DLD1 (cell line): ENCODE measurements at regions not wholly inside any gene's neighbourhood (a gene's known extent, or its start where the extent isn't known, plus 50 kb on each side); places are given as distances from the start of the nearest gene placed in this dataset.

Experiments
- in situ Hi-C: cut with HindIII; loops from 2 replicates; pipeline ENCODE4 v1.10.0; 2017; ENCODE audit warnings: low sequenced_read_pairs

DNA sequence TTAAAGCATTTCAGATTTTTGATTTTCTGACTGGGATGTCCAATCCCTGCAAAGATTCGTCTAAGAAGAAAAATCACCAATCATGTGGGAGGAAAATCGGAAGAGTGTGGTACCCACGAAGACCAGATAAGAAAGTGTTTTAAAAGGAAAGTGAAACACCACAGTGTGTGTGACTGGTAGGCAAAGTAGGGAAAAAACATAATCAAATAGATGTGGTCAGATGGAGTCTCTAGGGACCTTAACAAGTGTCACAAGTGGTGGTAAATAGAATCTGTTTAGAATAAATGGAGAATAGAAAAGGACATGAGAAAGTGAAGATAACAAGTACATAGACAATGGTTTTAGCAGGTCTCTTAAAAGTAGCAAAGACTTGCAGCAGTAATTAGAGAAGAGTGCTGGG, 154.6 kb downstream of the SLC30A10 start:
- in situ Hi-C loops: no loop called here

DNA sequence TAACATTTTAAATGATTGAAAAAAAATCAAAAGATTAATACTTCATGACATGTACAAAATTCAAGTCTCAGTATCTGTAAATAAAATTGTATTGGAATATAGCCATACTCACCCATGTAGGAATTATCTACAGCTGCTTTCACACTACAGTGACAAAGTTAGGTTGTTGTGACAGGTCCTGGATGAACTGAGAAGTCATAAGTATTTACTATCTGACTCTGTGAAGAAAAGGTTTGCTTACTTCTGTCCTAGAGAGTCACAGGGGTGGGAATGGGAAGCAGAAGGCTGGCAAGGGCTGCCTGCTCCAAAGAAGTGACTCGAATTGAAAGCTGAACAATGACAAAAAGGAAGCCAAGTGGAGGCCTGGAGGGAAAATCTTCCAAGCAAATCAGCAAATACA, 155.2 kb downstream of the SLC30A10 start:
- in situ Hi-C loops: no loop called here

- in situ Hi-C loops: no loop called here
Observed at GRCh38 chr1:219772265-219773036, 155.9 kb downstream of the SLC30A10 start.

DNA sequence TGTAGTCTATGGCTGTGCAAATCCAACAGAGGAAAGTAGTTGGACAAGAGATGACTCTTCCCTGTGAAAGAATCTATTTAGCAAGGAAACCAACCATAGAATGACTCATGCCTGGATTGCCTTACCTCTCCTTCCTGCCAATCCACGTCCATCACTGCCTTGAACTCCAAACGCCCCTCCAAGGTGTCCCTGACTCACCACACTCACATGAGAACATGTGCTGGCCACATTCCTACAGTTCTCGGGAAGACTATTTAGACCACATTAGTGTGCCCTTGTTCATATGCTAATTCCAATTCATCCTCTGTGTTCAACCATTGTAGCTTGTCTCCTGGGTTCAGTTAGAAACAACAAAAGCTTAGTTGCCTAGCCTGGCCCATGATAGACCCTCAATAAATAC, 157.3 kb downstream of the SLC30A10 start:
- in situ Hi-C loops: no loop called here

DNA sequence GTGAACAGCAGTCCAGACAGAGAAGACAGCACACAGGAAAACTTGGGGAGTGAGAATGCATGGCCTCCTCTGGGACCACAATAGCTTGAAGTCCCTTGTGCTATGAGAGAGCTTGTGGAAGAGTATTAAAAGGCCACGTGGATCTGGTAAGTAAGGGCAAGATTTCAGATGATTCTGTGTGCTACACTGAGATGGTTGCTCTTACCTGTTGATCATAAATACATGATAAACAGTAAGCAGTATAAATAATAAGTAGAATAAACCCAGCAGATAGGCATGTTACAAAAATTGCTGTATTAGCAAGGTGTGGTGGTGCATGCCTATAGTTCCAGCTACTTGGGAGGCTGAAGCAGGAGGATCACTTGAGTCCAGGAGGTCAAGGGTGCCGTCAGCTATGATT, 150.4 kb upstream of the ZC3H11B start:
- in situ Hi-C loops: no loop called here

GRCh38 chr1:219761208-219761860, 148.4 kb upstream of the ZC3H11B start:
- in situ Hi-C loops: no loop called here

GRCh38 chr1:219759095-219759494, 146.2 kb upstream of the ZC3H11B start:
- in situ Hi-C loops: loop anchor here (10.0 kb wide), 1 partner anchor 94 kb away; no protein-coding TSS in a partner anchor

GRCh38 chr1:219757890-219758289, 145.0 kb upstream of the ZC3H11B start:
- in situ Hi-C loops: loop anchor here (10.0 kb wide), 1 partner anchor 93 kb away; no protein-coding TSS in a partner anchor

- in situ Hi-C loops: loop anchor here (10.0 kb wide), 1 partner anchor 90 kb away; no protein-coding TSS in a partner anchor
Observed at GRCh38 chr1:219755234-219755633, 142.3 kb upstream of the ZC3H11B start.

GRCh38 chr1:219754767-219755166, 141.9 kb upstream of the ZC3H11B start:
- in situ Hi-C loops: loop anchor here (10.0 kb wide), 1 partner anchor 90 kb away; no protein-coding TSS in a partner anchor

DNA sequence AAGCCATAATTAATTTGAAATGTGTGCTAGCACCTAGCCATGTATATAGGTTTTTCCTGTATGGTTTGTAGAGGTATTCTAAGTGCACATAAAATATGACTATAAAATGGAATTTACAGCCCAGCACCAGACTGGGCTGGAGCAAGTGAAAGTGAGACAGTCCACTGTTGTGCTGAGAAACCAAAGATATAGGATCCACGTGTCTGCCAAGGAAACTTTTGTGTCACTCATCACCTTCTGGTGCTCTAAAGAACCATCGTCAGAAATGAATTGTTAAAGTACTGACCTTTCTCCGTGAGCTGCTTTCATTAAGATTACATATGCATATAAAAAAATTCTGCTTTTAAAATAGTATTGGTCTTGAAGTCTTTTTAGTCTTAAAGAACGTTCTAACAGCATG, 141.0 kb upstream of the ZC3H11B start:
- in situ Hi-C loops: loop anchor here (10.0 kb wide), 1 partner anchor 89 kb away; no protein-coding TSS in a partner anchor

- in situ Hi-C loops: loop anchor here (10.0 kb wide), 1 partner anchor 88 kb away; no protein-coding TSS in a partner anchor
Observed at GRCh38 chr1:219752645-219753044, 139.7 kb upstream of the ZC3H11B start.

- in situ Hi-C loops: loop anchor here (10.0 kb wide), 1 partner anchor 87 kb away; no protein-coding TSS in a partner anchor
Observed at GRCh38 chr1:219751870-219752507, 139.1 kb upstream of the ZC3H11B start.

GRCh38 chr1:219749370-219749769, 136.5 kb upstream of the ZC3H11B start:
- in situ Hi-C loops: no loop called here

DNA sequence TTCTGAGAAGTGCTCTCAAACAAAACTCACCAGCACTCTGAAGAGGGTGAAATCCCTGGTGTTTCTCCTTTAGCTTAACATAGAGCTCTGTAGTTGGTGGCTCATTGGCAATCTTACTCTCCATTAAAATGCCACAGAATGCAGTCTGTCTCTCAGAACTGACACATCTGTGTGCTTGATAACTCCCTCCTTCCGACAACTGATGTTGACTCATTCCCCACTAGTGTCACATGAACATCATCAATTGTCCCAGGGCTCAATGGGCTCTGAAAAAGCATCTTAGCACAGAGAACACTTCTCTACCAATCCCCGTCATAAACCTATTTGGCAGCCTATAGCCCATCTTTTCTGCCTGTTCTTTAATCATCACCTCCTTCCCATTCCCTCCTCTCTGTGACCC, 133.2 kb upstream of the ZC3H11B start:
- in situ Hi-C loops: no loop called here

- in situ Hi-C loops: no loop called here
Observed at GRCh38 chr1:219744652-219745469, 132.0 kb upstream of the ZC3H11B start.

DNA sequence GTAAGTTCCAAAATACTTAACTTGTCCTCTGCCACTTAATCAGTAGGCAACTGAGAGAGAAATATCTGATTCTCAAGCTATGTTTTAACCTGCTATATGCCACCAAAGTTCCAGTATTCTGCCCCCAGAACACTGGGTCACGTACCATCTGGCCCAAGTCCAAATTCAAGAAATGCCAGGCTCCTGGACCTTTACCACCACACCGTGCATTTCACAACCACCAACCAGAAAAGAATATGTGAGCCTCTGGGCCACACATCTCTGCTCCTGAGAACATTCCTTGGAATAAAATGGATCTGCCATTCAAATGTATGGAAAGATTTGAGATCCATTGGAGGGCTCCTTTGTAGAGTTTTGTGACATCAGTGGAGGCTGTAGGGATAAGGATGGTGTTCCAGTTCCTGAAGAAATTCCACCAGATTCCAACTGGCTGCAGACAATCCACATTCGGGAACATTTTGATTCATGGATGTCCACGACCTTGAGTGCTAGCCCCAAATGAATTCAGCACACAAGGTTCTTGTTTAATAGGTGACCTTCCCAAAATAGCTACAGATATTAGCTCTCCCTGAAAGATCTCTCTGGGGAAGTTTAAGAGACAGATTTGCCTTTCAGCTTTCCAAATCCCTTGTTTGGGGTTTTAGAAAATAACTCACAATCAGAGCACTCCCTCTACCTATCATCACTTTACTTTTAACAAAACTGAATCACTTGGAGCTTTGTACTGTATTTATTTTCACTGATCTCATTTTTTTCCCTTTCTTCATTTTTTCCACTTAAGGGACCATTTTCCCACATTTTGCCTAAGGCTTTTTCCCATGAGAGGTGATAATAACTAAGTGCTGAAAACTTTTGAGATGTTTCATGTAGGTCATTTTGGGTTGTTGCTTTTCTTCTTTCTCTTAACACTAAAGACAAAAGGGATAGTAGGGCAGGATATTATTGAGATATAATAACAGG, 128.4 kb upstream of the ZC3H11B start:
- in situ Hi-C loops: no loop called here

DNA sequence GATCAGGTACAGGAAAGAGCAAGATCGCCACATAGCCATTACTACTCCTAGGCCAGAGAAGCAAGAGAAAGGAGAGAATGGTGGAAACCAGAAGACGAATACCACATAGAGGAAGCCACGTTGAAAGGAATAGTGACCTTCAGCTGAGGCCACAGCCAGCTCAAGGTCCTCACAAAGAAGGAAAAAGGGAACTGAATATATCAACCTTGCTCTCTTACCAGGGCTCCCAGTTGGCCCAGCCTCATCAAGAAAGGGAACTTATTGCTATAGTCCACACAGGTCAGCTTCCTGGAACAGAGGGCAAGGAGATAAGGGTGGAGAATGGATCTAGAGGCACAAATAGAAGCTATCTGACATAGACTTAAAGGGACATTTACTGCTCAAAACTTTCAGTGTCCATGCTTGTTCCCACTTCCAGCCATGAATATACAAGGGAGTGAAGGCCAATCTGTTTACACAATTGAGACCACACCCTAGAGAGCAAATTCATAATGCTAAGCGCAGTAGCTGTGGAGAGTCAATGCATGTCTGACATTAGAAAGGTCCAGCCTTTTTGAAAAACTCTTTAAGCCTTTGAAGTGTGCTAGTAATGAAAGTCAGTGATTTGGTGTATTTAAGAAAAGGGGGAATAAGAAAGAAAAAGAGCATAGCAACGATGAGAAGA, 120.7 kb upstream of the ZC3H11B start:
- in situ Hi-C loops: no loop called here
